SK-N-SH treated with all-trans-retinoic acid at 6 μM for 48 hours (cell line): ENCODE measurements at regions not wholly inside any gene's neighbourhood (a gene's known extent, or its start where the extent isn't known, plus 50 kb on each side); places are given as distances from the start of the nearest gene placed in this dataset.

Experiments used
- ATAC-seq: fragments of 200-7000 bp; cut with Tn5 transposase; 3 replicates; pipeline ENCODE4 v1.9.1; 2020; ENCODE audit warnings: mild to moderate bottlenecking, moderate library complexity
- ARNTL ChIP-seq: fragments of 450-650 bp; formaldehyde crosslinking; IDR thresholded peaks from 2 replicates; pipeline ENCODE4 v1.5.0; 2020; ENCODE audit warnings: low read depth, mild to moderate bottlenecking, moderate library complexity, borderline replicate concordance
- BACH2 ChIP-seq: fragments of 250-450 bp; sonication (Bioruptor Pico); IDR thresholded peaks from 2 replicates; pipeline ENCODE4 v1.9.0; 2021; ENCODE audit warnings: mild to moderate bottlenecking, borderline replicate concordance
- CSDC2 ChIP-seq: fragments of 250-450 bp; sonication (Bioruptor Pico); IDR thresholded peaks from 2 replicates; pipeline ENCODE4 v1.5.0; 2020; ENCODE audit warnings: mild to moderate bottlenecking, moderate library complexity
- ESRRG ChIP-seq: fragments of 250-450 bp; sonication (Bioruptor Pico); IDR thresholded peaks from 2 replicates; pipeline ENCODE4 v1.6.1; 2021; ENCODE audit warnings: mild to moderate bottlenecking
- GLIS3 ChIP-seq: fragments of 250-450 bp; sonication (Bioruptor Pico); IDR thresholded peaks from 2 replicates; pipeline ENCODE4 v1.5.0; 2020; ENCODE audit warnings: mild to moderate bottlenecking, moderate library complexity
- ISL1 ChIP-seq: fragments of 250-450 bp; sonication (Bioruptor Pico); IDR thresholded peaks from 2 replicates; pipeline ENCODE4 v2.1.2; 2022; ENCODE audit warnings: mild to moderate bottlenecking, moderate library complexity
- OSR1 ChIP-seq: fragments of 250-450 bp; sonication (Bioruptor Pico); IDR thresholded peaks from 2 replicates; pipeline ENCODE4 v1.8.0; 2022; ENCODE audit warnings: moderate library complexity, mild to moderate bottlenecking, inconsistent platforms
- PPARA ChIP-seq: fragments of 250-450 bp; sonication (Bioruptor Pico); IDR thresholded peaks from 2 replicates; pipeline ENCODE4 v1.5.0; 2020; ENCODE audit warnings: mild to moderate bottlenecking, borderline replicate concordance
- RARB ChIP-seq: fragments of 250-450 bp; sonication (Bioruptor Pico); IDR thresholded peaks from 2 replicates; pipeline ENCODE4 v1.8.0; 2021; ENCODE audit warnings: mild to moderate bottlenecking, moderate library complexity
- SNAI2 ChIP-seq: fragments of 250-450 bp; sonication (Bioruptor Pico); IDR thresholded peaks from 2 replicates; pipeline ENCODE4 v1.5.0; 2020; ENCODE audit warnings: mild to moderate bottlenecking, moderate library complexity
- TCF4 ChIP-seq: fragments of 250-450 bp; sonication (Bioruptor Pico); IDR thresholded peaks from 2 replicates; pipeline ENCODE4 v1.8.0; 2021; ENCODE audit warnings: mild to moderate bottlenecking, moderate library complexity, borderline replicate concordance
- TOX ChIP-seq: fragments of 250-450 bp; sonication (Bioruptor Pico); IDR thresholded peaks from 2 replicates; pipeline ENCODE4 v1.8.0; 2021; ENCODE audit warnings: mild to moderate bottlenecking, moderate library complexity, borderline replicate concordance
- ZC3H10 ChIP-seq: fragments of 250-450 bp; sonication (Bioruptor Pico); IDR thresholded peaks from 2 replicates; pipeline ENCODE4 v1.5.1; 2021; ENCODE audit warnings: mild to moderate bottlenecking, moderate library complexity
- ZFP30 ChIP-seq: fragments of 450-650 bp; formaldehyde crosslinking; IDR thresholded peaks from 2 replicates; pipeline ENCODE4 v1.5.0; 2022; ENCODE audit warnings: mild to moderate bottlenecking, moderate library complexity
- ZNF70 ChIP-seq: fragments of 450-650 bp; formaldehyde crosslinking; IDR thresholded peaks from 2 replicates; pipeline ENCODE4 v1.5.0; 2020; ENCODE audit warnings: mild to moderate bottlenecking, moderate library complexity
- ZNF8 ChIP-seq: fragments of 450-650 bp; formaldehyde crosslinking; IDR thresholded peaks from 2 replicates; pipeline ENCODE4 v1.5.0; 2020; ENCODE audit warnings: mild to moderate bottlenecking, moderate library complexity
- TF ChIP-seq, protein P1 (sequence below): fragments of 250-450 bp; sonication (Bioruptor Pico); IDR thresholded peaks from 2 replicates; pipeline ENCODE4 v1.5.1; 2020; ENCODE audit warnings: low read depth, mild to moderate bottlenecking, moderate library complexity
- TF ChIP-seq, protein P2 (sequence below): fragments of 250-450 bp; sonication (Bioruptor Pico); IDR thresholded peaks from 2 replicates; pipeline ENCODE4 v1.8.0; 2021; ENCODE audit warnings: low read depth, mild to moderate bottlenecking, moderate library complexity, borderline replicate concordance
- TF ChIP-seq, protein P3 (sequence below): fragments of 250-450 bp; sonication (Bioruptor Pico); IDR thresholded peaks from 2 replicates; pipeline ENCODE4 v1.5.1; 2021; ENCODE audit warnings: mild to moderate bottlenecking, moderate library complexity
- TF ChIP-seq, protein P4 (sequence below): fragments of 250-450 bp; sonication (Bioruptor Pico); IDR thresholded peaks from 2 replicates; pipeline ENCODE4 v1.8.0; 2020; ENCODE audit warnings: mild to moderate bottlenecking, moderate library complexity, borderline replicate concordance

DNA sequence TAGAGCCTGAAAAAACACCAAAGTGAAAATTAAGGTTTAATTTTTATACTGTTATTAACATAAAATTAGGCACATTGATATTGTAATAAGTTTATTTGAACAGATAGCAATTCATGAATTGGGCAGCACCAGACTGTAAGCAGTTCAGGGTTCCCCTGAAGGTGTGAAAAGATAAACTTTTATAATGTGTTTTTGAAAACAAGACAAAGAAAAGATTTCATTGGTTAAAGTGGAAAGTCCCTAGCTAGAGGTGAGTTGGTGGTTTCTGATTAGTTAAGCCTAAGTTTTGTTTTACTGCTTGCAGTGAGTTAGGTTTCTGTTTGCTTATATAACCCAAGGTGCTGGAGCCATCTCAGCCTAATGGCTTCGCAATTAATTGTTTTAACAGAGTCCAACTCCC is 96.5 kb upstream of the RPS23 start:
- TF ChIP-seq BACH2 (CRISPR knock-in tag) (no peak), RARB (CRISPR knock-in tag) (no peak), OSR1 (CRISPR knock-in tag) (no peak), ISL1 (CRISPR knock-in tag) (no peak), PPARA (no peak), TOX (CRISPR knock-in tag) (no peak), ARNTL (CRISPR knock-in tag) (no peak), ZNF70 (CRISPR knock-in tag) (no peak), ZNF8 (no peak), SNAI2 (CRISPR knock-in tag) (no peak), TCF4 (CRISPR knock-in tag) (no peak), CSDC2 (no peak)
- TF ChIP-seq, protein P1, sequence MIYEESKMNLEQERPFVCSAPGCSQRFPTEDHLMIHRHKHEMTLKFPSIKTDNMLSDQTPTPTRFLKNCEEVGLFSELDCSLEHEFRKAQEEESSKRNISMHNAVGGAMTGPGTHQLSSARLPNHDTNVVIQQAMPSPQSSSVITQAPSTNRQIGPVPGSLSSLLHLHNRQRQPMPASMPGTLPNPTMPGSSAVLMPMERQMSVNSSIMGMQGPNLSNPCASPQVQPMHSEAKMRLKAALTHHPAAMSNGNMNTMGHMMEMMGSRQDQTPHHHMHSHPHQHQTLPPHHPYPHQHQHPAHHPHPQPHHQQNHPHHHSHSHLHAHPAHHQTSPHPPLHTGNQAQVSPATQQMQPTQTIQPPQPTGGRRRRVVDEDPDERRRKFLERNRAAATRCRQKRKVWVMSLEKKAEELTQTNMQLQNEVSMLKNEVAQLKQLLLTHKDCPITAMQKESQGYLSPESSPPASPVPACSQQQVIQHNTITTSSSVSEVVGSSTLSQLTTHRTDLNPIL (CRISPR knock-in tag), result no peak
- TF ChIP-seq, protein P2, sequence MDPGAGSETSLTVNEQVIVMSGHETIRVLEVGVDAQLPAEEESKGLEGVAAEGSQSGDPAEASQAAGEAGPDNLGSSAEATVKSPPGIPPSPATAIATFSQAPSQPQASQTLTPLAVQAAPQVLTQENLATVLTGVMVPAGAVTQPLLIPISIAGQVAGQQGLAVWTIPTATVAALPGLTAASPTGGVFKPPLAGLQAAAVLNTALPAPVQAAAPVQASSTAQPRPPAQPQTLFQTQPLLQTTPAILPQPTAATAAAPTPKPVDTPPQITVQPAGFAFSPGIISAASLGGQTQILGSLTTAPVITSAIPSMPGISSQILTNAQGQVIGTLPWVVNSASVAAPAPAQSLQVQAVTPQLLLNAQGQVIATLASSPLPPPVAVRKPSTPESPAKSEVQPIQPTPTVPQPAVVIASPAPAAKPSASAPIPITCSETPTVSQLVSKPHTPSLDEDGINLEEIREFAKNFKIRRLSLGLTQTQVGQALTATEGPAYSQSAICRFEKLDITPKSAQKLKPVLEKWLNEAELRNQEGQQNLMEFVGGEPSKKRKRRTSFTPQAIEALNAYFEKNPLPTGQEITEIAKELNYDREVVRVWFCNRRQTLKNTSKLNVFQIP (CRISPR knock-in tag), result no peak
- TF ChIP-seq, protein P3, sequence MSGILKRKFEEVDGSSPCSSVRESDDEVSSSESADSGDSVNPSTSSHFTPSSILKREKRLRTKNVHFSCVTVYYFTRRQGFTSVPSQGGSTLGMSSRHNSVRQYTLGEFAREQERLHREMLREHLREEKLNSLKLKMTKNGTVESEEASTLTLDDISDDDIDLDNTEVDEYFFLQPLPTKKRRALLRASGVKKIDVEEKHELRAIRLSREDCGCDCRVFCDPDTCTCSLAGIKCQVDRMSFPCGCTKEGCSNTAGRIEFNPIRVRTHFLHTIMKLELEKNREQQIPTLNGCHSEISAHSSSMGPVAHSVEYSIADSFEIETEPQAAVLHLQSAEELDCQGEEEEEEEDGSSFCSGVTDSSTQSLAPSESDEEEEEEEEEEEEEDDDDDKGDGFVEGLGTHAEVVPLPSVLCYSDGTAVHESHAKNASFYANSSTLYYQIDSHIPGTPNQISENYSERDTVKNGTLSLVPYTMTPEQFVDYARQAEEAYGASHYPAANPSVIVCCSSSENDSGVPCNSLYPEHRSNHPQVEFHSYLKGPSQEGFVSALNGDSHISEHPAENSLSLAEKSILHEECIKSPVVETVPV, result no peak
- no peak for ATAC-seq

DNA sequence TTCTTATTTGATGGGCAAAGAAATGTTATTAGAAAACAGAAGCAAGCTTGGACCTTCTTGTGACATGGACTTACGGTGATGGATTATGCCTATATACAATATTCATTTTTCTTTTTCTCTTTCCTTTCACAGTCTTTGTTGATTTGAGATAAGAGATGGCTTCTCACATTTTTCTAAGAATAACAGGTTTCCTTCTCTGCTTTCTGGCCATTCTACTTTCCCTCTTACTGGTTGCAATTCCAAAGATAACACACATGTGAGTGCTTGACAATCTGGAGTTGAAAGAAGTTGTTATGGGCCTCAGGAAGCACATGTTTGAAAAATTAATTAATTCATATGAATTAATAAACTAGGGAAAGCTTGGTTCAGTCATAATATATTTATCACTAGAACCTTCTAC is 89.8 kb upstream of the RPS23 start:
- no peak for ATAC-seq
- TF ChIP-seq, protein P4, sequence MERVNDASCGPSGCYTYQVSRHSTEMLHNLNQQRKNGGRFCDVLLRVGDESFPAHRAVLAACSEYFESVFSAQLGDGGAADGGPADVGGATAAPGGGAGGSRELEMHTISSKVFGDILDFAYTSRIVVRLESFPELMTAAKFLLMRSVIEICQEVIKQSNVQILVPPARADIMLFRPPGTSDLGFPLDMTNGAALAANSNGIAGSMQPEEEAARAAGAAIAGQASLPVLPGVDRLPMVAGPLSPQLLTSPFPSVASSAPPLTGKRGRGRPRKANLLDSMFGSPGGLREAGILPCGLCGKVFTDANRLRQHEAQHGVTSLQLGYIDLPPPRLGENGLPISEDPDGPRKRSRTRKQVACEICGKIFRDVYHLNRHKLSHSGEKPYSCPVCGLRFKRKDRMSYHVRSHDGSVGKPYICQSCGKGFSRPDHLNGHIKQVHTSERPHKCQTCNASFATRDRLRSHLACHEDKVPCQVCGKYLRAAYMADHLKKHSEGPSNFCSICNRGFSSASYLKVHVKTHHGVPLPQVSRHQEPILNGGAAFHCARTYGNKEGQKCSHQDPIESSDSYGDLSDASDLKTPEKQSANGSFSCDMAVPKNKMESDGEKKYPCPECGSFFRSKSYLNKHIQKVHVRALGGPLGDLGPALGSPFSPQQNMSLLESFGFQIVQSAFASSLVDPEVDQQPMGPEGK (CRISPR knock-in tag), result no peak
- no peak for TF ChIP-seq TCF4 (CRISPR knock-in tag)
- no peak for TF ChIP-seq ESRRG (CRISPR knock-in tag)
- TF ChIP-seq RARB (CRISPR knock-in tag), result no peak
- TF ChIP-seq, protein P3, result no peak
- TF ChIP-seq GLIS3 (CRISPR knock-in tag), result no peak
- TF ChIP-seq, protein P1 (CRISPR knock-in tag), result no peak
- TF ChIP-seq SNAI2 (CRISPR knock-in tag), result no peak
- TF ChIP-seq BACH2 (CRISPR knock-in tag), result no peak
- TF ChIP-seq ISL1 (CRISPR knock-in tag), result no peak
- no peak for TF ChIP-seq ARNTL (CRISPR knock-in tag)

DNA sequence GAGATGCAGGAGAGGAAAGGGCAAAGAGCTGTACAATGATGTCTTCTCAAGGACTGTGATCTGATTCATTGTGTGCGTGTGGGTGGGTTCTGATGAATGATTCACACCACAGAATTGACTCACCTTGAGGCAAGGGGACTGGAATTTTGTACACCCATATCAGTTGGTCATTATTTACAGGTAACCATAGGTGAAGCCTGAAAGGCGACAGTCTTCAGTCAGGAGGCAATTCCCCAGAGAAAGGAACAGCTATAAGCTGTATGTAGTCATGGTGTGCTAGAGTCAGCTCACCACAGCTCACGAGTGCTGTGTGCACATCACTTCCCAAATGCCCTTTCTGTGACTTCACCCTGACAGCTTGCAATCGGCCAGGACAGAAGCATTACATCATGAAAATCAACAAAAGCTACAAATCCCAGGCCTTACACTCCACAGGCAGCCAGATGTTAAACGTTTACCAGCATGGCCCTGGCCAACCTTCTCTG is 87.6 kb upstream of the RPS23 start:
- no peak for ATAC-seq
- TF ChIP-seq SNAI2 (CRISPR knock-in tag) (no peak), ISL1 (CRISPR knock-in tag) (no peak), ZFP30 (CRISPR knock-in tag) (no peak), ZC3H10 (no peak), GLIS3 (CRISPR knock-in tag) (no peak), ZNF70 (CRISPR knock-in tag) (no peak), PPARA (no peak), RARB (CRISPR knock-in tag) (no peak), ESRRG (CRISPR knock-in tag) (no peak)
- TF ChIP-seq, protein P2 (CRISPR knock-in tag), result no peak
- TF ChIP-seq, protein P4 (CRISPR knock-in tag), result no peak
